GM18508 (cell line): ENCODE measurements at regions not wholly inside any gene's neighbourhood (a gene's known extent, or its start where the extent isn't known, plus 50 kb on each side); places are given as distances from the start of the nearest gene placed in this dataset.
"Not testable (repeated sequence)": the region's sequence is repeated elsewhere in the genome, so short reads cannot be mapped to it uniquely, and the experiment has no call there.

ENCODE experiments used
- ATAC-seq: cut with Tn5 transposase; IDR thresholded peaks from one replicate; pipeline ENCODE4 v1.9.1; 2021; ENCODE audit warnings: moderate number of reproducible peaks; ENCODE audit not compliant: insufficient read depth, unreplicated experiment

GRCh38 chr18:67145586-67146292, 370.8 kb downstream of the DSEL start:
- no peak for ATAC-seq

GRCh38 chr18:67144329-67144728, 372.2 kb downstream of the DSEL start:
- ATAC-seq = no peak

GRCh38 chr18:67143028-67143427, 373.5 kb downstream of the DSEL start:
- ATAC-seq = no peak

- ATAC-seq = no peak
Measured at GRCh38 chr18:67142604-67143003, 373.9 kb downstream of the DSEL start.

- ATAC-seq = no peak
Measured at GRCh38 chr18:67140495-67140894, 376.0 kb downstream of the DSEL start.

DNA sequence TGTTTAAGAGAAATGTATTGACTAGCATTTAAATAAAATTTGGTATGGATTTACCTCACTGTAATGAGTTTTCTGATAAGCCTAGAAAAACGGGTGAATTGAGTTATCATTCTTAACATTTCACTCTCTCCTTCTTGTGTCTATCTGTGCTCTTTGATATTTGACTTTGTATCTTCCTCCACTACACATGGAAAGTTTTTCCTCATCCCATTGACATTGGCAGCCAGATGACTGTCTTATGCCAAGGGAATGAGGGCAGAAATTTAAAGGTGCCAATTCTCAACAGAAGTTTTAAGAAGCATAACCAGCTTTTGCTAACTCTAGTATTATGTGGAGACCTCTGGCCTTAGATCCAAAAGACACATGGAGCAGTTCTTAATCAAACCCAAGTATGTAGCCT, 376.6 kb downstream of the DSEL start:
- no peak for ATAC-seq

- ATAC-seq = no peak
Measured at GRCh38 chr18:67135981-67136380, 380.5 kb downstream of the DSEL start.

DNA sequence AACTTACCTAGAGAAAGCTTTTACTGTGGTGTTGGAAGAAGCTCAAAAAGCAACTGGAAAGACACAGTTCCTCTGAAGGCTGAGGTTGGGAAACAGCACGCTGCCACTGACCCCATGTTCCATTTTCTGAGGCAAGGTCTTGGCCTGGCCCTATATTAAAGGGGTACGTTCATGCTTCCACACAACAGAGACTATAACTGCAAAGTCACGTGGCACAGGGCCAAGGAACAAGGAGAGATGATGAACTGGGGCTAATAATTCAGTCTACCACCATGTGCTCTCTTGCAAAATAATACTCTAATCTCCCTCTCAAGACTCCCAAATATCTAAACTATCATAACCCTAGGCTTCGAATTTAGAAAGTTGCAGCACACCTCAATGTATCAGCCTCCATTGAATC, 381.6 kb downstream of the DSEL start:
- no peak for ATAC-seq

- ATAC-seq = no peak
Measured at GRCh38 chr18:67133669-67134068, 382.9 kb downstream of the DSEL start.

GRCh38 chr18:67132919-67133318, 383.6 kb downstream of the DSEL start:
- ATAC-seq = no peak

- no peak for ATAC-seq
Measured at GRCh38 chr18:67131498-67131897, 385.0 kb downstream of the DSEL start.

DNA sequence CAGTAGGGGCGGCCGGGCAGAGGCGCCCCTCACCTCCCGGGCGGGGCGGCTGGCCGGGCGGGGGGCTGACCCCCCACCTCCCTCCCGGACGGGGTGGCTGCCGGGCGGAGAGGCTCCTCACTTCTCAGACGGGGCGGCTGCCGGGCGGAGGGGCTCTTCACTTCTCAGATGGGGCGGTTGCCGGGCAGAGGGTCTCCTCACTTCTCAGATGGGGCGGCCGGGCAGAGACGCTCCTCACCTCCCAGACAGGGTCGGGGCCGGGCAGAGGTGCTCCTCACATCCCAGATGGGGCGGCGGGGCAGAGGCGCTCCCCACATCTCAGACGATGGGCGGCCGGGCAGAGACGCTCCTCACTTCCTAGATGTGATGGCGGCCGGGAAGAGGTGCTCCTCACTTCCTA, 389.8 kb downstream of the DSEL start:
- not testable (repeated sequence) for ATAC-seq

DNA sequence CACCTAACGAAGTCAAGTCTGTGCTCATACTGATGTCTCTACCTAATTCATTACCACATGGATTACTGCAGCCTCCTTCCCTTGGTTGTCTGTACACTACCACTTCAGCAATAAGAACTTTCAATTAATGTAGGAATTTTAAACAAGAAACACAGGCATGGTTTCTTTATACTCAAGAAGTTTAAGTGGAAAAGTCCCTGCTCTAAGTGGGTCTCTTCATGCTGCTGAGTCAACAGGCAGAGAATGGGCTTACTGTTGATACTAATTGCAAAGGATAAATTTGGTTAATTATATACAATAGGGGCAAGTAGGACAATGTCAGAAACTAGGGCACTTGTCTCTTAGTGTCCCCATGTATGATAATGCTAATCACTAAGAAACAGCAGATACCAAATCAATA, 392.6 kb downstream of the DSEL start:
- ATAC-seq = no peak

DNA sequence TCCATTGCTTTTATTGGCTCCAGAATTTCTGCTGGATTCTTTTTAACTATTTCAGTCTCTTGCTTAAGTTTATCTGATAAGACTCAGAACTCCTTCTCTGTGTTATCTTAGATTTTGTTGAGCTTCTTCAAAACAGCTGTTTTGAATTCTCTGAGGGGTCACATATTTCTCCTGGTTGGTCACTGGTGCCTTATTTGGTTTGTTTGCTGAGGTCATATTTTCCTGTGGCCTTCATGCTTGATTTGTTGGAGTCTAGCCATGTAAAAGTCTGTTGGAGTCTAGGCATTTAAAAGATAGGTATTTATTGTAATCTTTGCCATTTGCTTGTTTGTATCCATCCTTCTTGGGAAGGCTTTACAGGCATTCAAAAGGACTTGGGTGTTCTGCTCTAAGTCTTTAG, 398.7 kb downstream of the DSEL start:
- ATAC-seq = no peak

- ATAC-seq = no peak
Measured at GRCh38 chr18:67109535-67109934, 407.0 kb downstream of the DSEL start.

DNA sequence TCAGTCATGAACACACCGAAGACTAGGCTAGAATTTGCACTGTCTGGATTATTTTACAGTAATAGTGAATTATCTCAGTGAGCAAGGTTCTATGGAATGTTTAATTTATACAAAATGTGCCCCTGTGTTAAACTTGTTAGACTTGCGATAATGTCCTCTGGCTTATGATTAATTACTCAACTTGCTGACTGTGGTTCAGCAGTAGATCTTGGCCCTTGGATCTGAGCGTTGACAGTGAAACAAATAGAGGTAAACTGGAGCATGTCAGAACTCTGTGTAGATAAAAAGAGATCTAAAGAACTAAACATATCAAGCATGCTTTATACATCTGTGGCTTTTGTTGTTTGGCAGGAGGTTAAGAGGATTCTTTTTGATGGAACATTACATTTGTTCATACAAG, 407.6 kb downstream of the DSEL start:
- ATAC-seq = no peak

DNA sequence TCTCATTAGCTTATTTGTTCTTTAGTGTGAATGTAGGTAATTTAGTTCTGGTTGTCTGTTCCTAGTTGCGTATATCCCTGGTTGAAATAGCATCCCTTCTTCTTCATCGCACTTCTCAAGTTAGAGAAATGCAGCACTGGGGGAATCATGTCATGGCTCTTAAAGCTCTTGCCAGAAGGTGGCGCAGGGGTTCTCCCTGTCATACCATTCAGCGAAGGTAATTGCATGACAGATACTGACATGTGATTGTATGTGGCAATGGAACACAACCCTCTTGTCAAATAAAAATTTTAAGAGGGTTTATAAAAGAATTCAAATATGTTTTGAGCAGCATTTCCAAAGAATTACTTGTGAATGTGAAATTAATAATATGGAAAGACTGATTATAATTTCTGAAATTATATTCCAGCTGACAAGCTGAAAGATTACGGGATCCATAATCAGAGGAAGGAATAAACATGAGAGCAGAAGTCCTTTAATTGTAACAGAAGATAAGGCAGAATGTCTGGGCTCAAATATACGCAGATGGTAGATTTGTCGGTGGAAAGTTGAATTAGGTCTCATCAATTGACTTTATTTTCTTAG, 411.7 kb downstream of the DSEL start:
- ATAC-seq = peak; percentile 76

GRCh38 chr18:67094123-67094522, 422.4 kb downstream of the DSEL start:
- ATAC-seq = no peak

DNA sequence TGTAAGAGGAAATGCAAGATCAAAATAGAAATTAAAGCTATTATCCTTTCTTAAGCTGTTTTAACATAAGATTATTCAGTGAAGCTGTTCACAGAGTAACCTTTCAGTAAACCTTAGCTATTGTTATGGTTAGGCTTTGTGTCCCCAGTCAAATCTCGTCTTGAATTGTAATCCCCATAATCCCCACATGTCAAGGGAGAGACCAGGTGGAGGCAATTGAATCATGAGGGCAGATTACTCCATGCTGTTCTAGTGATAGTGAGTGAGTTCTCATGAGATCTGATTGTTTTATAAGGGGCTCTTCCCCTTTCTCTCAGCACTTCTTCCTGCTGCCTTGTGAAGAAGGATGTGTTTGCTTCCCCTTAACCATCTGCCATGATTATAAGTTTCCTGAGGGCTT, 424.4 kb downstream of the DSEL start:
- no peak for ATAC-seq

GRCh38 chr18:67081482-67082211, 434.9 kb downstream of the DSEL start:
- ATAC-seq = no peak

DNA sequence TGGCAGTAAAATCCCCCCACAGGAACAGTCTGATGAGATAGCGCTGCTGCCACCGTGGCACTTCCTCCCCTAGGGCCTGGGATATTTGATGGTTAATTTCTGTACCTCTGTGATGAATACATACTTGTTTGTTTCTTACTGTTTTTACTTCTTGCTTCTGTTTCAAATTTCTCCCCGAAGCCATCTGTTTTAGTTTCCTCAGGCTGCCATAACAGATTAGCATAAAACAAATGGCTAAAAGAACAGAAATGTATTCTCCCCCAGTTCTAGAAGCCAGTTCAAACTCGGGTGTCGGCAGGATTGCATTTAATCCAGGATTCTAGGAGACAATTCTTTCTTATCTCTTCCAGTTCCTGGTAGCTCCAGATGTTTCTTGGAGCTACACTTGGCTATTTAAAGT, 435.9 kb downstream of the DSEL start:
- ATAC-seq = no peak

- no peak for ATAC-seq
Measured at GRCh38 chr18:67074309-67074708, 442.2 kb downstream of the DSEL start.
